D341Med (cell line): ENCODE measurements at regions not wholly inside any gene's neighbourhood (a gene's known extent, or its start where the extent isn't known, plus 50 kb on each side); places are given as distances from the start of the nearest gene placed in this dataset.
A peak's percentile ranks its signal among the peaks of the same experiment; 100 is the strongest.
"Not testable (repeated sequence)": the region's sequence is repeated elsewhere in the genome, so short reads cannot be mapped to it uniquely, and the experiment has no call there.

Experiments
- DNase-seq: peaks from one replicate; pipeline ENCODE4 v3.0.0; 2012; ENCODE audit warnings: low spot score

- no peak for DNase-seq
Measured at GRCh38 chrX:122303761-122304160, 880.3 kb upstream of the GRIA3 start.

- DNase-seq: no peak
Measured at GRCh38 chrX:122344816-122345215, 839.3 kb upstream of the GRIA3 start.

- no peak for DNase-seq
Measured at GRCh38 chrX:122363112-122363795, 820.8 kb upstream of the GRIA3 start.

- DNase-seq: not testable (repeated sequence)
Measured at GRCh38 chrX:122375533-122375932, 808.5 kb upstream of the GRIA3 start.

- DNase-seq: no peak
Measured at GRCh38 chrX:122389005-122389404, 795.1 kb upstream of the GRIA3 start.

GRCh38 chrX:122418758-122419157 is 765.3 kb upstream of the GRIA3 start:
- DNase-seq: no peak

DNA sequence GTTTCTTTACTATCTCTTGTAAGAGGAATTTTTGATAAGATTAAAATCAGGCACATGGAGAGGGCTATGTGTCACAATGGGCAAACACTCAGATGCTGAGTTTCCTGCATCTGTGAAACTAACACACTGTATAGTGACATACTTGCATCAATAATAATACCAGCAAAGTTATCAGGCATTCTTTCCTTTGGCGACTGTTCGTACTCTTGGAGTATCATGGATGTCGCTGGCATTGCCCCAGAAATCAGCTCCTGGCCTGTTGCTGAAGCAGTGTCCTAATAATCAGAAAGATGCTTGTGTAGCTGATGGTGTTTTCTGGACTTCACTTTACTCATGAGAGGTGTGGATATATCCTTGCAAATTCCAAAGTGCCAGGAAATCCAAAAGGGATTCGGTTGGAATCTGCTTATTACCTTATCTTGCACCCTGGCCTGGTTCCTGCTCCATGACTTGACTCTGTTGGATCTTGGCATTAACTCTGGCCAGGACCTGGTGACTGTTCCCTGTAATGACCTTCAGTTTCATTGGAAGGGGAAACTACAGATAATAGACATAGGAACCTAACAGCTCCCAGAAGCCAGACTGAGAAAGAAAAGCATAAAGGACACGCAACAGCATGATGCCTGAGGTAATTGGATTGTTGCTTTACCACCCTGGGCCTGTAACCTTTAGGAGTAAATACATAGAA is 762.5 kb upstream of the GRIA3 start:
- DNase-seq: no peak

DNA sequence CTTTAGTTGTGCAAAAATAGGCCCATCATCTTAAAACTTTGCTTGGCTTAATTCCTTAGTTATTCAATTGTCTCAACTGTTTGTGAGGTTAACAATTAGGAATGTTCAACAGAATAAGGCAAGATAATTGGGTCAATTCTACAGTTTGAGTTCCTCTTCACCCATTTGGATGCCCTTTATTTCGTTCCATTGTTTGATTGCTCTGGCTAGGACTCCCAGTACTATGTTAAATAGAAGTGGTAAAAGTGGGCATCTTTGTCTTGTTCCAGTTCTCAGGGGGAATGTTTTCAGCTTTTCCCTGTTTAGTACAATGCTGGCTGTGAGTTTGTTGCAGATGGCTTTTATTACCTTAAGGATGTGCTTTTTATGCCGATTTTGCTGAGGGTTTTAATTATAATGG is 761.5 kb upstream of the GRIA3 start:
- no peak for DNase-seq

DNA sequence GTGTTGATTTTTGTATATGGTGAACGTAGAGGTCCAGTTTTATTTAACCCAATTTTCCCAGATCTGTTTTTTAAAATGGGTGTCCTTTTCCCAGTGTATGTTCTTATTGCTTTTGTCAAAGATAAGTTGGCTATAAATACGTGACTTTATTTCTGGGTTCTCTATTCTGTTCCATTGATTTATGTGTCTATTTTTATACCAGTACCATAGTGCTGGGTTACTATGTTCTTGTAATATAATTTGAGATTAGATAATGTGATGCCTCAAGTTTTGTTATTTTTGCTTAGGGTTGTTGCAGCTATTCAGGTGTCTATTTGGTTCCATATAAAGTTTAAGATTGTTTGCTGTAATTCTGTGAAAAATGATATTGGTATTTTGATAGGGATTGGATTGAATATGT is 749.1 kb upstream of the GRIA3 start:
- DNase-seq: no peak

- no peak for DNase-seq
Measured at GRCh38 chrX:122439831-122440230, 744.2 kb upstream of the GRIA3 start.

DNA sequence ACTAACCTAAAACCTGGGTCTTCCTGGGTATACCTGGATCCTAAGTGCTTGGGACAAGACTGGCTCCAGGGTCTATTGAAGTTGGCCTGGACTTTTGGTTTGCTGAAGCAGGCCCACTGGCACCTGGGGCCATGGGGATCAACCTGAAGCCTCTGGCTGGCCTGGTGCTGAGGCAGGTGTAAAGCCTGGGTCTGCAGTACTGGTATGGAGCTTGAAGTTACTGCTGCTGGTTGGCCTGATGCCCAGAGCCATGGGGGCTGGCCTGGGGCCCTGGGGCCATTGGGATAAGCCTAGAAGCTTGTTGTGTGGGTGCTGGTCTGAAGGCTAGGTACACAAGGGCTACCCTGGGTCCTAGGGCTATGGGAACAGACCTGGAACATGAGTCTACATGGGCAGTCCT is 743.2 kb upstream of the GRIA3 start:
- DNase-seq: no peak

- peak; percentile 1 for DNase-seq
Measured at GRCh38 chrX:122441451-122441850, 742.6 kb upstream of the GRIA3 start.

GRCh38 chrX:122445466-122445865 is 738.6 kb upstream of the GRIA3 start:
- no peak for DNase-seq

- DNase-seq: no peak
Measured at GRCh38 chrX:122464341-122464740, 719.7 kb upstream of the GRIA3 start.

DNA sequence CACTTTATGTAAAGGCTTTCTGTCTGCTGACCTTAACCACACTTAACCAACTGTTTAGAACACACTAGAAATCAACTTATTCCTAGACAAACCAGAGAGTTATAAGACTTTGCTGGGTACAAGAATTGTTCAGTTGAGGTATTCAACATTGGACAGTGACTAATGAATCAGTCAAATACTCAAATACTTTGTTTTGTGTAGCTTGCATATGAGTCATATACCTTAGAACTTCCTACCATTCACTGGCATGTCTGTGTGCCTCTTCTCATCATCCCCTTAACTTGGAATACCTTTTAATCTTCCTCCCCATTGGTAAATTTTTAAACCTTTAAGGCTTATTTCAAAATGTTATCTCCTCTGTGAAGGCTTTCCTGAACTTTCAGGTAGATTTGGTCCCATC is 708.8 kb upstream of the GRIA3 start:
- DNase-seq: no peak

GRCh38 chrX:122500556-122500955 is 683.5 kb upstream of the GRIA3 start:
- no peak for DNase-seq

DNA sequence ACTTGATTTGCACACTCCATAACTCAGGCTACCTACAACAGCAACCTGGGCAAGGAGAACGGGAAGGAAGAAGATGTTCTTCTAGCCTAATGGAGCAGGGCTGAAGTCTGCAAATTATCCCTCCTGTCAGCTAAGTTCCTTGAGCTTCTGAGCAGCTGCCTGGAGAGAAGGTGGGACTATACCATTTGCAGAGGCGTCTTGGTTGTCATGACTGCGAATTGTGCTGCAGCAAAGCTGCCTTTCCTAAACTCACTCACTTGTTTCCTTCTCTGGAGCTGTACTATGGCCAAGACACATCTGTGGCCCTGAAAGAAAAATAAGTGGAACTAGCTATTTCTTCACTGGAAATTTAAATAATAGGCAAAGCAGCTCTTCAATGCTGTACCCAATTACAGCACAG is 682.4 kb upstream of the GRIA3 start:
- DNase-seq: no peak

DNA sequence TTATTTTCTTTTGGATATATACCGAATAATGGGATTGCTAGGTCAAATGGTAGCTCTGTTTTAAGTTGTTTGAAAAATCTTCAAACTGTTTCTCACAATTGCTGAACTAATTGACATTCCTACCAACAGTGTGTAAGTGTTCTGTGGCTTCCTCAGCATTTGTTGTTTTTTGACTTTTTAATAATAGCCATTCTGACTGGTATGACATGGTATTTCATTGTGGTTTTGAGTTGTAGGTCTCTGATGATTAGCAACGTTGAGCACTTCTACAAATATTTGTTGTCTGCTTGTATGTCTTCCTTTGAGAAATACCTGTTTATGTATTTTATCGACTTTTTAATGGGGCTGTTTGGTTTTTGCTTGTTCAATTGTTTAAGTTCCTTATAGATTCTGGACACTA is 680.1 kb upstream of the GRIA3 start:
- DNase-seq: no peak

GRCh38 chrX:122512561-122513072 is 671.5 kb upstream of the GRIA3 start:
- no peak for DNase-seq

DNA sequence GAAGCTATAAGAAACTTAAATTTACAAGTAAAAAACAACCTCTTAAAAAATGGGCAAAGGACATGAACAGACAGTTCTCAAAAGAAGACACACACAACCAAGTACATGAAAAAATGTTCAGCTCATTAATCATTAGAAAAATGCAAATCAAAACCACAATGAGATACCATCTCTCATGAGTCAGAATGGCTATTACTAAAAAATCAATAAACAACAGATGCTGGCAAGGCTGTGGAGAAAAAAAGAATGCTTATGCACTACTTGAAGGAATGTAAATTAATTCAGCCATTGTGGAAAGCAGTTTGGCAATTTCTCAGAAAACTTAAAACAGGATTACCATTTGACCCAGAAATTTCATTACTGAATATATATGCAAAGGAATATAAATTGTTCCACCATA is 666.3 kb upstream of the GRIA3 start:
- no peak for DNase-seq

GRCh38 chrX:122545778-122546177 is 638.3 kb upstream of the GRIA3 start:
- no peak for DNase-seq

DNA sequence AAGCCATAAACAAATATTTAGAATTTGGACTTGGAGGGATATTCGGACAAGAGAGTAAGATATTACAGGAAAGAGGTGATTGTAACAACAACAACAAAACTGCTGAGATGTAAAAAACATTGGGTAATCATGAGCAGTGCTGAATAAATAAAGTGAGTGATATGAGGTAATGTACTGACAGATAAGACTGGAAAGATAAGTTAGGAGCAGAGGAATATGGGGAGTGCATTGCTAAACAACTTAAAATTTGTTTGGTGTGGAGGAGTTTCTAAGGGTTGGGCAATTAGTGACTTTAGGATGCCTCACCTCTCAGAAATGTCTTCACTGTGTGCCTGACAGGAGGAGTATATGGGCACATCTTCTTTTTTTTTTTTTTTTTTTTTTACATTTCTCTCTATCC is 637.8 kb upstream of the GRIA3 start:
- no peak for DNase-seq

GRCh38 chrX:122552286-122552800 is 631.7 kb upstream of the GRIA3 start:
- no peak for DNase-seq

DNA sequence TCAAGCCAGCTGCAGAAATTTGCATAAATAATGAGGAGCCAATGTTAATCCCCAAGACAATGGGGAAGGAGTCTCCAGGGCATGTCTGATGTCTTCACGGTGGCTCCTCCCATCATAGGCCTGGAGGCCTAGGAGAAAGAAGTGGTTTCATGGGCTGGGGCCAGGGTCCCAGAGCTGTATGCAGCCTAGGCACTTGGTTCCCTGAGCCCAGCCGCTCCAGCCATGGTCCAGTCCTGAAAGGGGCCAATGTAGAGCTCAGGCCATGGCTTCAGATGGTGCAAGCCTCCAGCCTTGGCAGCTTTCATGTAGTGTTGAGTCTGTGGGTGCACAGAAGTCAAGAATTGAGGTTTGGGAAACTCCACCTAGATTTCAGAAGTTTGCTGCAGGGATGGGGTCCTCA is 628.2 kb upstream of the GRIA3 start:
- no peak for DNase-seq
